Thoracic aorta (tissue), 2 donors: ENCODE measurements at regions not wholly inside any gene's neighbourhood (a gene's known extent, or its start where the extent isn't known, plus 50 kb on each side); places are given as distances from the start of the nearest gene placed in this dataset.

Experiments
- ATAC-seq: fragments of 150-250 bp; one replicate; pipeline ENCODE4 v1.8.0; 2017; ENCODE audit warnings: low read depth; ENCODE audit not compliant: insufficient number of reproducible peaks, low FRiP score
- DNase-seq: peaks from one replicate; pipeline ENCODE4 v3.0.0-alpha.2; 2020; ENCODE audit warnings: low spot score
- H3K27ac ChIP-seq, 2 donors: fragments of 200-600 bp; sonication (generic); 1 replicate in 1 of 2; 2 replicates in 1 of 2; pipeline ENCODE4 v1.5.1; 2016; ENCODE audit warnings: mild to moderate bottlenecking in 2 of 2, moderate library complexity in 2 of 2
- H3K27me3 ChIP-seq: fragments of 200-600 bp; sonication (generic); replicated peaks from 2 replicates; pipeline ENCODE4 v1.6.0; 2016; ENCODE audit warnings: mild to moderate bottlenecking; ENCODE audit not compliant: insufficient read depth
- H3K36me3 ChIP-seq: fragments of 200-600 bp; sonication (generic); one replicate; pipeline ENCODE4 v1.5.1; 2016
- H3K4me1 ChIP-seq, 2 donors: fragments of 200-600 bp; sonication (generic); 1 replicate in 1 of 2; 2 replicates in 1 of 2; pipeline versions ENCODE4 v1.5.1 to v1.6.0; 2016; ENCODE audit warnings: low read depth in 2 of 2, mild to moderate bottlenecking in 1 of 2; ENCODE audit not compliant: control insufficient read depth in 1 of 2
- H3K4me3 ChIP-seq: fragments of 200-600 bp; sonication (generic); 2 replicates; pipeline ENCODE4 v1.5.1; 2016; ENCODE audit warnings: mild to moderate bottlenecking
- H3K9me3 ChIP-seq: fragments of 200-600 bp; sonication (generic); 2 replicates; pipeline ENCODE4 v1.5.1; 2016
- CTCF ChIP-seq: fragments of 200-600 bp; sonication (generic); IDR thresholded peaks from one replicate; pipeline ENCODE4 v1.5.1; 2019; ENCODE audit warnings: antibody characterized with exemption

- ATAC-seq (no peak), DNase-seq (no peak)
- no peaks in the 10 kb centered on the region for H3K27me3 ChIP-seq
- TF ChIP-seq CTCF: no peak
- no peak overlapping the region for H3K27ac ChIP-seq
- no peaks in the 10 kb centered on the region for H3K4me1 ChIP-seq
- H3K36me3 ChIP-seq: no peaks in the 10 kb centered on the region
- H3K4me3 ChIP-seq: no peak overlapping the region
- H3K9me3 ChIP-seq: no peaks in the 10 kb centered on the region
Measured at GRCh38 chr4:60134099-60134498, 1066.0 kb upstream of the ADGRL3 start.

DNA sequence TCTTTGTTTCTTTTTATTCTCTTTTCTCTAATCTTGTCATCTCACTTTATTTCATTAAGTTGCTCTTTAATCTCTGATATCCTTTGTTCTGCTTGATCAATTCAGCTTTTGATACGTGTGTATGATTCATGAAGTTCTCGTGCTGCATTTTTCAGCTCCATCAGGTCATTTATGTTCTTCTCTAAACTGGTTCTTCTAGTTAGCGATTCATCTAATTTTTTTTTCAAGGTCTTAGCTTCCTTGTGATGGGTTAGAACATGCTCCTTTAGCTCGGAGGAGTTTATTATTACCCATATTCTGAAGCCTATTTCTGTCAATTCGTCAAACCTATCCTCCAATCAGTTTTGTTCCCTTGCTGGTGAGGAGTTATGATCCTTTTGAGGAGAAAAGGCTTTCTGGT, 1045.0 kb upstream of the ADGRL3 start:
- H3K4me1 ChIP-seq: no peaks in the 10 kb centered on the region
- H3K27ac ChIP-seq: no peak overlapping the region
- H3K9me3 ChIP-seq: no peaks in the 10 kb centered on the region
- H3K27me3 ChIP-seq: no peaks in the 10 kb centered on the region
- no peaks in the 10 kb centered on the region for H3K36me3 ChIP-seq
- TF ChIP-seq CTCF: no peak
- no peak for DNase-seq
- no peak for ATAC-seq
- H3K4me3 ChIP-seq: no peak overlapping the region

GRCh38 chr4:60173103-60173502, 1027.0 kb upstream of the ADGRL3 start:
- no peak overlapping the region for H3K4me3 ChIP-seq
- TF ChIP-seq CTCF: no peak
- H3K4me1 ChIP-seq: no peaks in the 10 kb centered on the region
- no peak overlapping the region for H3K27ac ChIP-seq
- ATAC-seq: no peak
- no peak for DNase-seq
- H3K9me3 ChIP-seq: no peaks in the 10 kb centered on the region
- H3K27me3 ChIP-seq: no peaks in the 10 kb centered on the region
- H3K36me3 ChIP-seq: no peaks in the 10 kb centered on the region

DNA sequence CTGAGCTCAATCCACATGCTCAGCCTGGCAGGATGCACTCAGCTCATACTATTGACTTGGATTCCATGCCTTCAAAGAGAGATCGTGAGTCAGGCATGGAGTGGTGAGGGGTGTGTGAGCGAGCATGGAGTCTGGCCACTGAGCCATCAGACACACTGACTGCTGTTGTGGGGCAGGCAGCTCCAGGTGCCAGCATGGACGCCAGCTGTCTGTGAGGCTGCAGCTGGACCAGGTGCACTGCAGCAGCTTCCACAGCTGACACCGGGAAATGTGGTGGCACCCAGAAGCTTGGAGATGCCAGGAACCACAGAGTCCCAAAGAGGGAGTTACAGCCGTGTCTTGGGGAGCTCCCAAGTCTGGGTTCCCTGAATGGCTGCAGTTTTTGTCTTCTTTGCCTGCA, 1026.4 kb upstream of the ADGRL3 start:
- no peak overlapping the region for H3K27ac ChIP-seq
- H3K4me3 ChIP-seq: no peak overlapping the region
- H3K4me1 ChIP-seq: no peaks in the 10 kb centered on the region
- no peaks in the 10 kb centered on the region for H3K27me3 ChIP-seq
- no peak for ATAC-seq
- DNase-seq: no peak
- TF ChIP-seq CTCF: no peak
- H3K36me3 ChIP-seq: no peaks in the 10 kb centered on the region
- no peaks in the 10 kb centered on the region for H3K9me3 ChIP-seq

GRCh38 chr4:60175241-60175640, 1024.9 kb upstream of the ADGRL3 start:
- DNase-seq: no peak
- Histone ChIP-seq H3K4me1 (no peaks in the 10 kb centered on the region), H3K27ac (no peak overlapping the region), H3K27me3 (no peaks in the 10 kb centered on the region), H3K9me3 (no peaks in the 10 kb centered on the region), H3K4me3 (no peak overlapping the region), H3K36me3 (no peaks in the 10 kb centered on the region)
- TF ChIP-seq CTCF: no peak
- no peak for ATAC-seq
